NCI-H526 treated with DMSO at 0.1 percent for 48 hours (cell line): ENCODE measurements at regions not wholly inside any gene's neighbourhood (a gene's known extent, or its start where the extent isn't known, plus 50 kb on each side); places are given as distances from the start of the nearest gene placed in this dataset.

Source experiments
- DNase-seq: peaks from one replicate; lab custom pipeline; 2025; lab: John Stamatoyannopoulos, UW

DNA sequence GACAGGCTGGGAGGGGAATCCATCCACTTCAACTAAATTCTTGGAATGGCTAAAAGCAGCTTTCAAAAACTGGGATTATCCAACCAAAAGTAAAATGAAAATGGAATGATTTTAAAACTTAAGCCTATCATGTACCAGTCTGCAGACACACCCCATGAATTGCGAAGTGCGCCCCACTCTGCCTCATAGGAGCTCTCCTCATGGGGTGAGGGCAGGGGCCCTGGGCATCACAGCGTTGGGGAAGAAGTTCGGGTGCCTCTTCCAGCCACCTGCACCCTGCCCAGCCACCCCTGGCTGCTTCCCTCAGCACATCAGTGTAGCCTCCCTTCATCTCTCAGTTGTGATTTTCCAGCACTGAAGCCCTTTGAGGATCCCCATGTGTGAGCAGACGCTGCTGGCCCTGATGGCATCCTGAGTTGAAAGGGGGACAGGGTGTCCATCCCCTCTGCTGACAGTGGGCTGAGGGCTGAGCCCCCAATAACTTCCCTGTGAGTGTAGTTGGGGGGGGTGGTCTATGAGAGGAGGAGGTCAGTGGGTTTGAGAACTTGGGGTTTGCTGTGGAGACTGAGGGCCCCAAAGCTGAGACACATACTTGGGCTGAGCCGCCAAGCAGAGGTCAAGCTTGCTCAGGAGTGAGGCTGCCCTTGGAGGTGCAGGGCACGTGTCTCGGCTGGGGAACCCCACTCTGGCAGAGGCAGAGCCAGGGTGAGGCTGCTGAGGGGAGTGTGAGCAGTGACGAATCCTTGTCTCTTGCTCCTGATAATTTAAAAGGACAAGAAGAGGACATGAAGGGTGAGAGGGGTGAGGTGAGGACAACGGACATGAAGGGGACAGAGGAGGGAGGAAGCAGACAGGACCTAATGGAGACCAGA lies 542.1 kb downstream of the TCERG1L start:
- DNase-seq, result no peak

DNA sequence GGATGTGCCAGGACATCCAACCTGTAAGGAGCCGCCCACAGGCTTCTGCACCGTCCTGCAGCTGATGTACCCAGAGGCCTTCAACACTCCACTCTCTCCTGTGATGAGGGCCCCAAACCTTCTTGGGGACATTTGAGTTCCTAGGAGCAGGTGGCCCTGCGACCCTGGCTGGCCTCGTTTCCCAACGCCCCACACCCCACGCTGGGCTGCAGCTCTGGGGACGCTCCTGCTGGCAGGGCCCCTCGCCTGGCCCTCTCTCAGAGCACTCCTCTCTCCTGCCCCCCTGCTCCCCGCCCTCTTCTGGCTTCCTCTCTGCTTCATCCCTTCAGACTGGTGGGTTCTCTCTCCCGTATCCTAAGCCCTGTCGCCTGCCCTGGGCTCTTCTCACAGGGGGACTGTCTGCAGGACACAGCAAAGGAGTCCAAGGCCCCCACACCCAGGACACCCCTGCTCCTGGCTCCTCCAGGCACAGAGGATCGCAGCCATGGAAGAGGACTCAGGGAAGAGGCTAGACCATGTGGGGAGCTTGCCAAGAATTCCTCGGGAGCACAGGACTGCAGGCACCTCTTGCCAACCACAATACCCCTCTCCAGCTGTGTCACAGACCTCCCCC lies 541.4 kb downstream of the TCERG1L start:
- no peak for DNase-seq

DNA sequence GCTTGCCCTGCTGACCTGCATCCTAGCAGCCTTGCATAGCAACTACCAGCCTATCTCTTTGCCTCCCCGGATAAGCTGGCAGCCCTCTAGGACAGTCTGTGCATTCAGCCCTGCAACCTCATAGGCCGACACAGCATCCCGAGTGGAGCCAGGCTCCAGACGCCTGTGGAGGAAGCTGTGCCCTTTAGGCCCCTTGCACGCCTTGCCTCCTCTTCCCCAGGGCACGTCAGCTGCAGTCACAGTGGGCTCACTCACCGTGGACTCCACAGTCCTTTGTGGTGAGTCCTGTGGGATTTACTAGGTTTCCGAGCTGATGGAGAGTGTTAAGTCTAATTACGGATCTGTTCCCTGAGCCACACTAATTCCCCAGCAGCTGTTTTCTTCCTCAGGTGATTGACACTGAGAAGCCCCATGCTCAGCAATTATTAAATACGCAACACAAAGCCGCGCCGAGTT lies 540.0 kb downstream of the TCERG1L start:
- no peak for DNase-seq

DNA sequence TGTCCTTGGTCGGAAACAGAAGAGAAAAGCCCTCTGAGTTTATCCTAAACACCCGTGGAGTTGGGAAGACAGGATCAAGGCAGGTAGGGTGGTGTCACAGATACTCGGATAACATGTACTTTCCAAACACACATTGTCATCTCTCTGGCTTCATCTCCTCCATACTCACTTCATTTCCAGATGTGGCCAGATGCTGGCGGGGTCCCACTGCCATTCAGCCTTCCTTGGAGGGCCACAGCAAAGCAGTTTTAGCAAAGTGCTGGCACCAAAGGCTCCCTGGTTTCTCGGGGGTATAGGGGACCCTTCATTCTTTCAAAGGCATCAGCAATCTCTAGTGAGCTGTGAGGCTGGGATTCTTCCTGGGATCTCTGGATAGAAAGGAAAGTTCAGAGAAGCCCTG lies 539.5 kb downstream of the TCERG1L start:
- no peak for DNase-seq

DNA sequence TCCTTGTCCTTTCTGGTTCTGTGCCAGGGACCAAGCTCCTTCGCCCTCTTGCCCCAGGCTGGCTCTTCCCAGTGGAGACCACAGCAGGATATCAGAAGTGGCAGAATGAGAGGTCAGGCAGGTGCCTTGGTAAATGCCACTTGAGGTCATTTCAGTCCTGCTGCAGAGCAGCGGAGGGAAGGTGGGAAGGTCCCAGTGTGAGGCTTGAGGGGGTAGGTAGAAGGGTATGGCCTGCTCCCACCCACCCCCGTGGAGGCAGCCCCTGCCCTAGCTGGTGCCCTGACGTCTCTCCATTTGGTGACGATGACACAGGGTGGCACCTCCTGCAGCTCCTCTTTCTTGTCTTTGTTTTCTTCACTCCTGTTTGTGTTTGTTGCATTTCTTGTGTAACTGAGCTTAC lies 538.8 kb downstream of the TCERG1L start:
- DNase-seq, result no peak

DNA sequence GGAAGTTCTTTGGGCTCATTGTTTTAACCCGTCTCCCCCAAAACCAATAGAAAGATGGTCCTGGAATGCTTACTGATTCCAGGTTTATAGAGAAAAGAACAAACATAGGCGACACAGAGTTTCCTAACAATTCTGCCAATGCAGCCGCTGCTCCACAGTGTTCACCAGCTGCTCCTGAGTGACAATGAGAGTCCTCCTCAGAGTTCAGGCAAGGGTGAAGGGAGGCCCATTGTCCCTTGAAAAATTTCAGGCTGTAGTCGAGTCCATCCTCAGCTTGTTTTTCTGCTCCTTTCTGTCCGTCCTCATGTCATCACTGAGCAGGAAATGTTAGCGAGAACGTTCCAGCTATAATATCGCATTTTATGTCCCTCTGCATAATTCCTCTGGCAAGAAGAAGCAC lies 537.6 kb downstream of the TCERG1L start:
- no peak for DNase-seq

DNA sequence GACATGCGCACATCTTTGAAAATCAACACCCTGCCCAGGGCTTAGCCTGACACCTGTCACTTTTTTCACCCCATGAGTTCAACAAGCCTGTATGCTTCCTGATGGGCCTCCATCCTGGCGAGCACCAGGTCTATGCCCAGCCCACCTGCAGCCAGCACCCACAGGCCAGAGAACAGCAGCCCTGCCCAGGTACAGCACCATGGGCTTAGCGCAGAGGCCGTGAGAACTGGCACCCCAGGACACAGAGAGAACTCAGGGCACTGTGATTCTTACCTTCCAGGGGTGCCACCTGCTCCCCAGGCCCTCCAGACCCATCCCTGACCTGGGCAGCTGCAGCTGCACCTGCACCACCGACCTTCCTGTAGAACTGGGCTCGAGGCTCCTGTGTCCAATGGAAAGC lies 536.6 kb downstream of the TCERG1L start:
- DNase-seq, result no peak

DNA sequence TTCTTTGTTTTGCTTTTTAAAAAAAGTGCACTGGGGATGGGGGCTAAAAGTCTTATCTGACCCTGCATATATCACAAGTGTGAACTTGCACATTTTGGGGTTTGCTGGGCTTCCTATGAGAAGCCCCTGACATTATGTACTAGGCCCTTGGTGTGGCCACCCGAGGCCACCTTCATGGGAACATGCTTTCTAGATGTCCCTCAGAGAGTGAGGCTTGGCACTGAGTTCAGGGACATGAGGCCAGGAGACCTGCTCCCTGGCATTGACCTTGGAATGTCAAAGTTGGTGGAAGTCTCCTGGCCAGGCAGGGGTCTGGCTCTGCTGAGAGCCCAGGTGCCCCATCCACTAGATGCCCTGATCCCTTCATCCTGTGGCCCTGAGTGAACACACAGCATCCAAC lies 536.2 kb downstream of the TCERG1L start:
- DNase-seq, result no peak

DNA sequence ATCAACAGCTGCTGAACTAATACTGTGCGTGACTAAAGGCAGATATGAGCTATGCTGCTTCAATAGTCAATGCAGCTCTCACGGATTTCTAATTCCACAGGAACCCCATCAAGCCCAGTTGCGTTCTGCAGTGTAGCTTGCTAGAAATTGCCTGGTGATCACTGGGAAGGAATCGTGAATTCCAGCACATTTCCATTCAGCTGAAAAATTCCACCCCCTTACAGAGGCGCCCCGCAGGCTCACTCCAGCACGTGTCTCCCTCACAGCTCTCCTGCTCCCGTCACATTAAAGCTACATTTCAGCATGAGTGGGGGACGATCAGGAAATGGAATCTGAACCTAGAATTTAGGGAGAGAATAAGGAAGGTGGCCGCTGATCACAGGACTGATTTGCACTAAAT lies 534.8 kb downstream of the TCERG1L start:
- DNase-seq, result no peak

DNA sequence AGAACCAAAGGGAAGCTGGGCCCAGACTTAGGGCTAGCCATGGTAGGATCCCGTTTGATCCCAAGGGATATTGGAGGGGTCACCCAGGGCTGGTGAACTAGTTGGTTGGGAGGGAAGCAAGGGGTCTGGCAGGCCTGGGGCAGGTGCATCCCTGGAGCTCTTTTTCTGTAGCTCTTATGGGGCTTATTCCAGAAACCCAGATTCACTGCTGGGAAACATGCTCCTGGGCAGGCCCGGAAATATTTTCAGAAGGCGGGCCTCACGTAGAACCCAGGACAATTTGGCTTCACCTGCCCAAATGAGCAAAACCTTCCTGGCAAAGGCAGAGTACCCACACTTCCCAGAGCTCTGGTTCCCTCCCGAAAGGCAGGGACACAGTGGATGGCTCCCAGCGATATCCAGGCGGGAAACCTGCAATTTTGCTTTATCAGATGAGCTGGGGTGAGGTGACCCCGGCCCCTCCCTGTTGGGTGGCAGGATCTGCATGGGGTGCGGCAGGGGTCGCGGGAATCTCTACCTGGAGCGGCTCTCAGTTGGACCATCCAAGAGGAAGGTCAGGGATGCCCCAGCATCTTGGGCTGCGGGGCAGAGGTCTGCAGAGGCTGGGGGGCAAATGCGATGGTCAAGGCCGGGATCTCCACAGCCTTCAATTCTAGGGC lies 533.9 kb downstream of the TCERG1L start:
- no peak for DNase-seq

DNA sequence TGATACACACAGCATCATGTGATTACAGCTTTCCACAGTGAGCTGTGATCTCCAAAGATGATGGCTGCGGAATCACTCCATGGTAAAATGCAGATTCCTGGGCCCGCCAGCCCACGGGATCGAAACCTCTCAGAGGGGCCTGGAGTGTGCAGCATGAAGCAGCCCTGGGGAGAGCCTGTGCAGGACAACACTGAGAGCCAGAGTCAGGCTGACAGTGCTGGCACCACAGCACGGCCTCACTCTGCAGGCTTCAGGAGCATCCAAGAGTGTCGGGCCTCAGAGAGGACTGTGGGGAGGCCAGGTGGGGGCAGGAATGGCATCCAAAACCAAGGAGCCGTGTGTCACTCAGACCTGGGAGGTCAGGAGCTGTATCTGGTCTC lies 533.4 kb downstream of the TCERG1L start:
- no peak for DNase-seq

DNA sequence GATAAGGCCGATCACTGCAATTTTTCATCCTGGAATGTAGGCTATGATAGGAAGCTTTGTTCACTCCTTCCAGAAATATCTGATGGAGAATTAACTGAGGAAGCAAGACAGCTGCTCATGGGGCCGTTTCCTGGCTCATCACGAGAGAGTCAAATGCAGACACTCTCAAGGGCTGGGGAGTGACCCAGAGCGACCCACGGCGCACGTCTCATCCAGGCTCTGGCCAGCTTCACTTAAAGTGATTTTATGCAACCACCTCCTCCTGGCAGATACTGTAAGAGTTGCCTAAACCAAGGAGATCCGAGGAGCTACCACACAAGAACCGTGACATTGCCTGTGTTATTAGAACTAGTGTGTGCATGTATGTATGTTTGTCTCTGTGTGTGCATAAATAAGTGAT lies 530.8 kb downstream of the TCERG1L start:
- no peak for DNase-seq

DNA sequence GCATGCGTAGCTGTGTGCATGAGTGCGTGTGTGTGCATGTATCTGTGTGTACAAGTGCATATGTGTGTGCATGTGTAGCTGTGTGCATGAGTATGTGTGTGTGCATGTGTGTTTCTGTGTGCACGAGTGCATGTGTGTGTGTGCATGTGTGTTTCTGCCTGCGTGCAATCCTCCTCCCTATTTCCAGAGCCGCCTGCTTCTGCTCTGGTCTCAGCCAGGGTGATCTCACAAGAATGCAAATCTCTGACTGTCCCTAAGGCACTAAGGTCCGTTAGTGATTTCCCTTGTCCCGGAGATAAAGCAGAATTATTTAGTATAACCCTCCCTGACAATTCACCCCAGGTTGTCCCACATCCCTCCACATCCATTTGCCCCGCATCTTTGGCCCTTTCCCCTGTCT lies 530.3 kb downstream of the TCERG1L start:
- no peak for DNase-seq

DNA sequence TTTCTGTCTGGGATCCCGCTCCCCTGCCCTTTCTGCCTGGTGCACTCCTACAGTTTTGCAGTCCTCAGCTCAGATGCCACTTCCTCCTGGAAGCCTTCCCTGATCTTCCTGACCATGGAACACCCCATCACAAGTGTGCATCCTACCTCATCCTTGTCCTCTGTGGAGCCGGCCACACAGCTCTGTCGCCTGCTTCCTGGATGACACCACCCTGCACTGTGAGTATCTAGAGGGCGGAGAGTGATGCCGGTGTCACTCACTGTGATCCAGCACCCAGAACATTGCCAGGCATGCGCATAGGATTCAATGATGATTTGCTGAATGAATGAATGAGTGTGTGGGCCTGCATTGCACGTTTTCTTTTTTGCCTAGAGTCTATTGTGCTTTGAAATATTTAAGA lies 529.9 kb downstream of the TCERG1L start:
- no peak for DNase-seq

DNA sequence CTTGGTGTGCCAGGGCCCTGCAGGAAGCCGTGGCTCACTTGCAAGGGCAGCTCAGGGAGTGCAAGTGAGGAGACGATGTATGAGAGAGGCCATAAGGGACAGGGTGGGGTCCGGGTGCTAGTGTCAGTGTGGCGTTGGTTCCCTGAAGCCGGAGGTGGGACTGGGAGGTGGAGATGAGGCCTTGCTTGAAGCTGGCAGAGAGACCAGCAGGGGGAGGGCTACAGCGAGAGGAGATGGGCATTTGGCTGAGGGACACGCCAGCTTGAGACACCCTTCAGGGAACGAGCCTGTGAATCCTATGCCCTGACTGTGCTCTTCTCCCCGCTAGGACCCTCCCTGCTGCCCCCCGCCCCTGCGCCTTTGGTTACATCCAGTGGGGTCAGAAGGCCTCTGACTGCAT lies 529.1 kb downstream of the TCERG1L start:
- DNase-seq, result no peak

DNA sequence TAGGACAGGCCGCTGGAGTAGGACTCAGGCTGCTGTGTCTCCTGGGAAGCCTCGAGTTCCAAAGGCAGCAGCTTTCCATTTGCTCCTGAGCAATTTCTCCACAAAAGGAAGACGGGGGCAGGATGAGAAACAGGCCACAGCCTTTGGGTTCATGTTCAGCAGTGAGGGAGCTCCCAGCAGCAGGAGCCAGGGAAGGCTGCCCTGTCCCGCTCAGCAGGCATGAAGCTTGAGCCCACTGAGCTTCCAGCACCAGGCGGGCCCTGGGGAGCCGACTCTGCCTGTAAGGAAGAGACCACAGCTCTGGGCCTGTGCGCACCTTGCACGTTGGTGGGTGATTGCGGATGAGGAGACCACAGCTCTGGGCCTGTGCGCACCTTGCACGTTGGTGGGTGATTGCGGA lies 527.2 kb downstream of the TCERG1L start:
- DNase-seq, result no peak

DNA sequence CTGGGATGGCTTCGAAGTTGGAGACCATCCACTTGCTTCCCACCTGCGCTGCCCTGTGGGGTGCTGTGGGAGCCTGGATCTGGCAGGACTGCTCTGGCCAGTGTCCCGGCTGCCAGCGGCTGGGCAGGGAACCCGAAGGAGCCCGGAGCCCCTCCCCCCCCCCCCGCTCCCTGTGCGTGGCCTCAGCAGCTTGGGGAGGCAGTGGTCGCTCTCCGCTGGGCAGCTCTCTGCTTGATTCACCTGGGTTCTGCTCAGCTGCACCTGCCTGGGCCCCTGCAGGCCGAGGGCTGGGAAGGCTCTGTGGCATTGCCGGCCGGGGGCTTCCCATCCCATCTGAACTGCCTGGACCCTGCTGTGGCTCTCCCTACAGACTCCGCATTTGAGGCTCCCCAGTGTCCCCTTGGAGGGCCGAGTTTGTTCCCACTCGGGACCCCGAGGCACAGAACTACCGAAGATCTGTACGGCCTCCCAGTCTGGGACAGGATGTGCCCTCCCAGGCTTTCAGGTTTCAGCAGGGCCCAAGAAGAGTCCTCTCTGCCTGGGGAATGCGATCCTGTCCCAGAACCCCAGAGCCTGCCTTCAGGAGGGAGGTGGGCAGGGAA lies 525.1 kb downstream of the TCERG1L start:
- DNase-seq, result no peak

DNA sequence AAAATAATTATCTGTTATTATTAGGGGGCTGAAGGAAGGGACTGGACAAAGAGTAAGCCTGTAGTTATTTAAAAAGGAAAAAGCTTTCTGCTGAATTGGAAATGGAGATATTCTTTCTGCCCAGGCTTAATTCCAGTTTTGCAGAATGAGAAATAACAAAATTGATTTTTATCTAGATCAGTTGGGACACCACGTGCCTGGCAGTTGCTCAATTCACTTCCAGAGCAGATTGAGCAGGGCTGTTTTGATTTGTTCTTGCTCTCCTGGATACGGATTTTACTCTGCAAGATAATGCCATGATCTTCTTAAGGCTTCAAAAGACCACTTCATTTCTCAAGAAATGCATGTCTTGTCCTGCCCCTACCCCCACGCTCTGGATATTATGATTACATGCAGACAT lies 524.3 kb downstream of the TCERG1L start:
- no peak for DNase-seq

DNA sequence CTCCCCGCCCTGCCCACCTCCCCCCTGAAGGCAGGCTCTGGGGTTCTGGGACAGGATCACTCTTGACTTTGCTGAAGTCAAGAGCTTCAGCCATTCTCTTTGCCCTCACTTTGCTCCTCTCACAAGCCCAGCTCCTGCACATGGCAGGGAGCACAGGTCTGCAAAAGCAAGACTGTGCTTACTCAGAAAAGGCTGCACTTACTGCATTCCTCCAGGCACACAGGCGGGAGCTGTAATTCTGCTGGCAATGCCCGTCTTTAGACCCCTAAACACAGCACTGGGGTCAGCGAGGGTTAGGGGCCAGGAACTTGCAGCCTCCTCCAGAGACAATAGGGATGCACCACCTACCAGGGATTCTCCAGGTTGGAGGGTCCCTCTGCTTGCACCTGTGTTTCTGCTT lies 523.7 kb downstream of the TCERG1L start:
- no peak for DNase-seq

DNA sequence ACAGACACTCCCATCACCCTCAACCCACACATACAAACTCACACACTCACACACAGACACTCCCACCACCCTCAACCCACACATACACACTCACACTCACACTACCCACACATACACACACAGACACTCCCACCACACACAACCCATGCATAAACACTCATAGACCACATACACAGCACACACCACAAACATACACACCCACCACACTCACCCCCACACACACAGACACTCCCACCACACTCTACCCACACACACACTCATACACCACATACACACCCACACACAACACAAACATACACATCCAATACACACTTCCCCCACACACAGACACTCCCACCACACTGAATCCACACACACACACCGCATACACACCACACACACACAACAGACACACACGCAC lies 521.2 kb downstream of the TCERG1L start:
- no peak for DNase-seq

DNA sequence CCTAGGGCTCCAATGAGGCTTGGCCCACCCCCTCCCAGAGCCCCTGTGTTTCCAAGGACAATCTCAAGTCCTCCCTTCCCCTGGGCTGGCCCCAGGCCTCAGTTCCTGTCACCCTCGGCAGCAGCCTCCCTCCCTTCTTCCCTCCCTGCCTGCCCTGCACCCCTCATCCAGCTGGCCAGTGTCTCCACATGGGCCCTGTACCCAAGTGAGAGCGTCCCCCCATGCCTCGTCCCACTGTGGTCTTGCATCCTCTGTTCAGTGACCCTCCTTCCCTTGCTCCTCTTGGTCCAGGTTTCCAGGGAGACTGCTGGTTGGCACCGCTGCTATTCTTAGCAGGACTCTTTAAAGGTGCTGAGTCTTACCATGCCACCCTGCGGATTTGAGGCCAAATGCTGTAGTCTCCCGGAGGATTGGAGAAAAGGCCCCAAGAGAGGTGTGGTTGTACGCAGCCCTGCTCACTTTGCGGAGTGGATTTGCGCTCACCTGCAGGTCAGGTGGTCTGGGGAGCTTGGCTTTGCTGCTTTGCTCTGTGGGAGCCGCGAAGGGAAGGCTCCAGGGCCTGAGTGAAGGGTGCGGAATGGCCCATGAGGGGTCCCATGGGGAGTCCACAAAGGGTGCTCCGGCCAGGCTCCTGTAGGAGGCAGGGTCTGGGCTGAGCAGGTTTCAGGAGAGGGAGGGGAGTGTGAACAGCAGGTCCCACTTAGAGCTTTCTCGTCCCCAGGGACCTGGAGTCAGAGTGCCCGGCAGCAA lies 519.2 kb downstream of the TCERG1L start:
- no peak for DNase-seq

DNA sequence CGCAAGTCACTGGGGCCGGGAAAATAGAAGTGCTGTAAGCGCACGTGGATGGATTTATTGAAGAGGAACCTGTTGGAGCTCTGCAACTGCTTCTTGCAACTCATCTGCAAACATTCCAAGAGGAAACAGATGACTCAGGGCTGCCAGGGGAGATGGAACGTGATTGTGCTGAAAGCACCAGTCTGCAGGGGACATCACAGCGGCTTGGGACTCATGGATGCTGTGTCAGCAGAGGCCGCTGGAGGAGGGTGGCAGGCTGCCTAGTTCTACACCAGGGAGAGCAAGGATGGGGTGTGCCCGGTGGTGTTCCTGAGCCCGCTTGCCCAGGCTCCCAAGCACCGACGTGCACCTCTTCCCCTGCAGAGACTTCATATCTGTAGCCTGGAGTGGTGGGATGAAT lies 515.7 kb downstream of the TCERG1L start:
- DNase-seq, result no peak
